ENCODE measurements at regions not wholly inside any gene's neighbourhood (a gene's known extent, or its start where the extent isn't known, plus 50 kb on each side); places are given as distances from the start of the nearest gene placed in this dataset.
A peak's percentile ranks its signal among the peaks of the same experiment; 100 is the strongest.

DNA sequence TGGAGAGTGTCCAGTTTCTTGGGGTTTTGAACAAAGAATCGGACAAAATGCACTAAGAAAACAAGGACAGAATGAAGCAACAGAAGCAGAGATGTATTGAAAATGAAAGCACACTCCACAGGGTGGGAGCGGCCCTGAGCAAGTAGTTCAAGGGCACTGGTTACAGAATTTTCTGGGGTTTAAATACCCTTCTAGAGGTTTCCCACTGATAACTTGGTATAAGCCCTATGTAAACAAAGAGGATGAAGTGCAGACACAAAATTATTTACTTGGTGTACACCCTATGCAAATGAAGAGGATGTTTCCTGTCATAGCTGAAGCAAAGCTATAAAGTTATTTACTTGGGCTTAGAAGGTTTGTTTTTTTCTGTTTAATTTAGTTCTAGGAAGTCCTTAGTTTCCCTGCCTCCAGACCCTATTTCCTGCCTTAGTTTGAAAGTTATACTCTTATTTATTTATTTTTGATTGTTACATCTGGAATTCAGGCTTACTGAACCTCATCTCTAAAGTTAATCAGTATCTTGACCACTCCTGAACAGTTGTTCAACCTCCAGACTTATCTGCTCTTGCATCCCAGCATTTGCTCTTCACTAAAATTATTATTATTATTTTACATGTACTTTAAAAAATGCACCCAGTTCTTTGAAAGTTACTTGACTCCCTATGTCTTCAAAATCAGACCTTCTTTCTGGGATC, 193.5 kb downstream of the SPP2 start:
- DNase-seq = no peak

DNA sequence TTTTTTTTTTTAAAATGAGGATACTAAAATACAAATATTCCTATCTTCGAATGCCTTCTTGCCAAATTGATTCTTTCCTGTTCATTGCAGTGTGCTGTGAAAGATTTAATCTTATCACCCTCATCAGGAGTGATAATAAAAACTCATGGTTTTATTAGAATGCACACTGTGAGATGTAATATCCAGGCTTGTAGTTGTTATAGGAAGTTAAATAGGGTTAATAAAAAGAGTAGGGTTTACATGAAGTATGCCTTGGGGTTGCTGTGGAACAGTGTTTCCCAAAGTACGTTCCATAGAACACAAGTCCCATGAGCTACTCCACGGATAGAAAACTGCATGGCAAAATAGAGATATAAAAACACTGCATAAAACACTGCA, 191.9 kb downstream of the SPP2 start:
- DNase-seq = no peak

DNA sequence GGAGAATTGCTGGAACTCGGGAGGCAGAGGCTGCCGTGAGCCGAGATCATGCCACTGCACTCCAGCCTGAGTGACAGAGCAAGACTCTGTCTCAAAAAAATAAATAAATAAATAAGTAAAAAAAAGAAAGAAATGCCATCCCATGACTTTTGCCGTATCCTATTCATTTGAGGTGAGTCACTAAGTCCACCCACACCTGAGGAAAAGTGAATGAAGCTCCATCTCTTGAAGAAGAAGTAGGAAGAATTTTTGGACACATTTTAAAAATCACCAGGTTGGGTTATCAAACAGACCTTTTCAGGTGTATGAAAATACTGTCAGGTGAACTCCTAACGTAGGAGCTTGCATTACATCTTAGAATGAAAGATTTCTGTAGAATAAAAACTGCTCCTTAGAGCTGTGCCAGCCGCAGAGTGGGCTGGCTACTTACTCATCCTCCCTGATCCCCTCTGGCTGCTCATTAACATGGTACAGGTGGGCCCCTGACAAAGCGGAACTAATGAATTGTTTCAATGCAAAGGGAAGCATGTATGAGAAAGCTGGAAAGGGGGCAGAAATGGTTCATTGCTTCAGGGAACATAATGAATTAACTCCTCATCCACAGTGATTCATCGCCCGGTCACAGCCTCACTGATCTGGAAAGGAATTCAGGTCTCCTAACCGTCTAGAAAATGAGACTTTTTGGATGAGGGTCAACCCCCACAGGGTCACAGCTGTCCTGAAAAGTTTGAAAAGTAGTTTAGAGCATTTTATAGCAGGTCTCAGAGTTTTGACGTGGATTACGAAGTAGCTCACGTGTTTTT, 191.4 kb downstream of the SPP2 start:
- DNase-seq = no peak

DNA sequence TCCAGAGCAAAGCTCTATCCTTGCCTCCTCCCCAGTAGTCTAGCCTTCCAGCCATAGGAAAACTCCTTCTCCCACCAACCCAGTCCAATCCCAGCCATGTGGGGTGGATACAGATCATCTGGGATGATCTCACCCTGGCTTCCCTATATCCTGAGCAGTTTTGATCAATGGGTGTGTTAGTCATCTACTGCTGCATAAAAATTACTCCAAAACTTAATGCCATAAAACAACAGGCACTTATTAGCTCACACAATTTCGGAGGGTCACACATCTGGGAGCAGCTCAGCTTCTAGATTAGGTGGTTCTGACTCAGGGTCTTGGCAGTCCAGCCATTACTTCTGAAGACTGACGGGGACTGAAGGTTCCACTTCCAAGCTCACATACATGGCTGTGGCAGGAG, 190.4 kb downstream of the SPP2 start:
- no peak for DNase-seq

DNA sequence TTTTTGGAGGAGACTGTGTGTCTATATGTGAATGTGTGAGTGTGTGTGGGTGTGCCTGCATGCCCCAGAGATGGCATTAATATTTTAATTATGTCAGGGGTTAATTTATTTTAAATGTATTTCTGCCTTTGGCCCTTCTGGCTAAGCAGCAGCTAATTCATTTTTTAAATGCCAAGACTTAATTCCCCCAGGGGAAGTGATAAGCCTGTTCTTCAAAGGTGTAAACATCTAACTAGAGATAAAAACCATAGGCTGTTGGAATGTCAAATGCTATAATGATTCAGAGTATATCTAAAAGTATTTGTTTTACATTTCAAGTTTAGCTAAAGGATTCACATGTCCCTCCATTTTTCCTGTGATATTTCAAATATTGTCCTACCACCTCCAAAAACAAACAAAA, 184.7 kb downstream of the SPP2 start:
- no peak for DNase-seq

DNA sequence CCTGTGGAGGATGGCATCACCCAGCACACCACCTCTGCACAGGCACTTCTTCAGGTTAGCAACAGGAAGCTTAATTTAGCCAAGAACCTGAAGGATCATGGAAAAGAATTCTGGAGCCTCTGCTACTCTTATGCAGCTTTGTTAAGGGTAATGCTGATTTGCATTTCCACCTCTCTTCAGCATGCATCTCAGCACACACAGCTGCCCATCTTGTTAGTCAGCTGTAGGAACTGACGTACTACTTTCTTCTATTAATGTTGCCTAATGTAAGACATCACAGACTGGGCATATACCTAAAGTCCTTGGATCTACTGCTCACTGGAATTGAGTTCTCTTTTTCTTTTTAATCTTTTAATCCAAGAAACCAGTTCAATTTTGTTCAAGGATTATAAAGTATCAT, 181.0 kb downstream of the SPP2 start:
- DNase-seq = no peak

DNA sequence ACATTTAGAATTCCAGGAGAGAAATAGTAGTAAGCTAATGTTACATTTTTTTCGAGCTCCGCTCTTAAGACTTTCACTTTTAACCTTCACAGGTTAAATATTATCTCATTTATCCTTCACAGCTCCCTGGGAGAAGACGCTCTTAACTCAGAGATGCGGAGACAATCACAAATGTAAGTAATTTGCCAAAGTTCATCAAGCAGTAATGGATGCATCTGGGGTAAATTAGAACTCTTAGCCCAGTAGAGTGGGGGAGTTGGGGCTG, 168.5 kb downstream of the SPP2 start:
- DNase-seq = no peak

DNA sequence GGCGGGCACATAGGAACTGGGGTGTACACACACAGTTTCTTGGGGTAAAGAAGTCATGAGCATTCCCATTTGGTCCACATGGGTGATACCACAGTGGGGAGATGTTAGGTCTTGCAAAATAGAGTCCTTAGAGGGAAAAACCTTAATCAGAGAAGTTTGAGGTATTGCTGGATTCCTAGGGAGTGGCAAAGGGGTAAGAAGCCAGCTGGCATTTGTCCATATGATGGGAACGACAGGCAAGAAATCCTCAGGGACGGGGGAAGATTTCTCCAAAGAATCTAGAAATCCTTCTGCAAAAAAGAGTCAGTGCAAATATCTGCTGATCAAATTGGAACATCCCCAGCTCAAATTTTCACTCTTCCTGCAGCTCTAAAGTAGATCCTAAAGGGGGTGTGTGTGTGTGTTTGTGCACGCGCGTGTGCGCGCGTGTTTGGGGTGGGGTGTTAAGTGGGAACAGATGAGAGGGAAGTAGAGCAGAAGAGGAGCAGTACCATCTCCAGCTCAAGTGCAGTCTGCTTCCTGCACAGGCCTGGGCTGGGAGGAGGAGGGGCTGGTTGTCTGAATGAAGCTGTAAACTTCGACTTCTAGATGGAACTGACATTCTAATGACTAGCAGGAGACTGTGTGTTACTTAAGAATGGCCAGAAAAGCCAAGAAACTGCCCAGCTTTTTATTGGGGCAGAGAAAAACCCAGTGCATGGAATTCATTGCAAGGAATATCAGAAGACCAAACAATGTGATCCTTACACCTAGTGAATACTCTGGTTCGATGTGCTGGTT, 168.0 kb downstream of the SPP2 start:
- no peak for DNase-seq

DNA sequence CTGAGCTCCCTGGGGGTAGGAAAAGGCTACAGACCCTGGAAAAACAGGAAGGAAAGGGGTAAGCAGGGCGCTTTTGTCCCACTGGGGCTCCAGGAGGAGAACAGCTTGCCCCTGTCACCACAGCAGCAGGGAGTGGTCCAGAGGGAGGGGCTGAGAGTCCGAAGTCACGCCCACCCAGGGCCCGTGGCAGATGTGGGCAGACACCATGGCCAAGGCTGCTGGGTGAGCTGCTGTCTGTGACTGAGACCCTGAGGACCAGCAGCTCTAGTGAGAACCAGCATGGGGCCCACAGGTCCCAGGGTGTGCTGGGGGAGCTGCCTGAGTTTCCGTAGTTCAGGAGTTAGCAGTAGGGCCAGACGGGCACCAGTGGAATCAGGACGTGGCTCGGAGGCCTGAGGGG, 162.0 kb downstream of the SPP2 start:
- no peak for DNase-seq

DNA sequence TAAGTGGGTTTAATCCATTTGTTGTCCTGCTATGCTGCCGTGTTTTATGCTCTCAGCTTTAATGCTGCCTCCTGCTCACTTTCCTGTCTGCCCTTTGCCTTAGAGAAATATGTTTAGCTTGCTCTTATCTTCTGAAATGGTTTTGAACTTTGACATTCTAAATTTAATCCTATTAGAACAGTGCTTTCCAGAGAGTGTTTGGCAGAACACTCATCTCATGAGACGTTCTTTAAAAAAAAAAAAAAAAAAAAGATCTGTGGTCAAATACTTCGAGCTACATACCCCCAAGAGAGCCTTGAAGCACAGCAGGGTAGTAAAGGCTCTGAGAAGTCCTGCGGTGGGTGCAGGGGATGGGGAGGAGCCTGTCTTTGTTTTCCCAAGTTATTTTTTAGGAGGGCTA, 161.3 kb downstream of the SPP2 start:
- no peak for DNase-seq

DNA sequence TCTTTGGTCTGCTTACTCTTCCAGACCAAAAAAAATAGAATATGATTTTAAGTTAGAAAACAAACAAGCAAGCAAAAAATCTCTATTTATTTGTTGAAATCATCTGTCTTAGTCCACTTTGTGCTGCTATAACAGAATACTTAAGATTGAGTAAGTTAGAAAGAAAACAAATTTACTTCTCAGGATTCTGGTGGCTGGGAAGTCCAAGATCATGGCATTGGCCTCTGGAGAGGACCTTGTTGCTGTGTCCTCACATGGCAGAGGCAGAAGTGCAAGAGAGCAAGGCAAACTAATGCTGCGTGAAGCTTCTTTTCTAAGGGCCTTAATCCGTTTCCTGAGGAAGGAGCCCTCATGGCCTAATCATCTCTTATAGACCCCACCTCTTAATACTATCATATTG, 156.2 kb downstream of the SPP2 start:
- DNase-seq = no peak

DNA sequence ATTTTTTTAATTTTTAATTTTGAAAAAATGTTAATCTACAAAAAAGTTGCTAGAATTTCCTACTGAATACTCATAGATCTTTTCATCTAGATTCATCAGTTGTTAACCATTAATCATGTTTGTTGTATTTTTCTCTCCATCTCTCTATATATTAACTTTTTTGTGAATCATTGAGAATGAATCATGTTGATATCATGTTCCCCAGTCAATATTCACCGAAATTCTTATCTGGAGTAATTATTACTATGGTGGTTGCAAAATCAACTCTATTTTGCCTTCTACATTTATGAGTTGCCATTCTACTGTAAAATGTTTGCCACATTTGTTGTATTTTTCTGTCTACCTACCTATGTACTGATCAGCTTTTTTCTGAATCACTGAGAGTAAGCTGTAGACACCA, 154.0 kb downstream of the SPP2 start:
- no peak for DNase-seq

DNA sequence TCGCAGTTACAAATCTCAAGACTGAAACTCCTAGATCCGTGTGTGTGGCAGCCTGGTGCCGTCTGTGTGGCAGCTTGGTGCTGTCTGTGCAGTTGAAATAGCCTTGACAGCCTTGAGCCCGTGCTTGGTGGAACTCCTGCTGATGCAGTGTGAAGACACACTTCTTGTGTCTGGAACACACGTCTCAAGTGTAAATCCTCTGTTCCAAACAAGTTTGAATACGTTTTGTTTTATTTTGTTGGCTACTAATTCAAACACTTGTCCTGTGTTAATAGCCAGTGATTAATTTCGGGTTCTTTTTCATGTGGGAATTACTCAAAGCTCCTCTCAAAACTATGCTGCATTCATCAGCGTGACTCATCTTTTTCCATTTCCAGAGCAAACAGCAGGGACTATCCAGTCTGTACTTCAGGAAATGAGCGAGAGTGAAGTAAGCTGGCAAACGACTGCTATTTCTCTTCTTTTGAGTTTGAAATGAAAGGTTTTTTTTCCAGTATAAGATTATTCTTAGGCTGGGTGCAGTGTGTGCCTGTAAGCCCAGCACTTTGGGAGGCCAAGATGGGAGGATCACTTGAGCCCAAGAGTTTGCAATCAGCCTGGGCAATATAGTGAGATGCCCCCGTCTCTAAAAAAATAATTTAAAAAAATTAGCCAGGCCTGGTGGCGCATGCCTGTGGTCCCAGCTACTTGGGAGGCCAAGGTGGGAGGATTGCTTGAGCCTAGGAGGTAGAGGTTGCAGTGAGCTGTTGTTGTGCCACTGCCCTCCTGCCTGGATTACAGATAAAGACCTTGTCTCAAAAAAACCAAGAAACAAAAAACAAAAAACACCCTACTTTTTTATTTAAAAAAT, 152.9 kb downstream of the SPP2 start:
- peak; percentile 58 for DNase-seq

DNA sequence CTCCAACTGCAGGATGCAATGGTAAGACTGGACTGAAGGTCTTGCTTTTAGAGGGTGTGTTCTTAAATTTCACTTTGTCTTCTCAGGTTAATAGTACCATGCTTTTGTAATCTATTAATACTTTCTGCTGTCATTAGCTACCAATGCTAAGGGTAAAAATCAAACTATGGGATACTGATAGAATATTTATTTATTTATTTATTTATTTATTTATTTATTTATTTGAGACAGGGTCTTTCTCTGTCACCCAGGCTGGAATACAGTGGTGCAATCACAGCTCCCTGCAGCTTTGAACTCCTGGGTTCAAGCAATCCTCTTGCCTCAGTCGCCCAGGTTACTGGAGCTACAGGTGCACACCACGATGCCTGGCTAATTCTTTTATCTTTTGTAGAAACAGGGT, 152.1 kb downstream of the SPP2 start:
- no peak for DNase-seq

DNA sequence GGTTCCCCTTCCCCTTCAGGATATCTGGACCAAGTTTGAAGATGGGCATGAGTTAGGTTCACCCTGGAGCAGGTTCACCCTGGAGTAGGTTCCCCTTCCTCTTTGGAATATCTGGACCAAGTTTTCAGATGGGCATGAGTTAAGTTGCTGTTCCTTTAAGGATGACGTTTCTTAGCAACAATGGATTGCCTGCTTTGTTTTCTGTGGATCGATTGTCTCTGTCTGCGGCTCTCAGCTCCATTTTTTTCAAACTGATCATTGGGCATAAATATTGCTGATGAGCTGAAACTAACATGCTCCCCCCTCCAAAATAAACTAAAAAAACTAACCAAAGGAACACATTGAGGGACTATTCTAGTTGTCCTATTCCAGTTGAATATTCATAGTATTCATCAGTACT, 149.5 kb downstream of the SPP2 start:
- no peak for DNase-seq

DNA sequence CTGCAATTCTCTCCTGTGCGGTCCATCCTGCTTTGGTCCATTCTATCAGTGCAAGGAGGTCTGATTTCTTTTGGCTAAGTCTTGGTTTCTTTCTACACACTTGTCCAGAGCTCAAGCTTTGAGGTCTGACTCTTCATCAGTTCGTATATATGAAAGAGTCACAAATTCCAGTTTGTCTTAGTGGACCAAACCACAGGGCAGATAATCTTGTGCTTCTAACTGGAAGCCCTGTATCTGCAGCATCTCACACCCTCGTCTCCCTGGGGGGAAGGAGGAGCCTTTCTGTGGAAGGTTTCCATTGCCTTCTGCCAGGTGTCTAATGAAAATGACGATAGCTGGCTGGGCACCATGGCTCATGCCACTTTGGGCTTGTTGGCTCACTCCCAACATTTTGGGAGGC, 148.5 kb downstream of the SPP2 start:
- DNase-seq = no peak

DNA sequence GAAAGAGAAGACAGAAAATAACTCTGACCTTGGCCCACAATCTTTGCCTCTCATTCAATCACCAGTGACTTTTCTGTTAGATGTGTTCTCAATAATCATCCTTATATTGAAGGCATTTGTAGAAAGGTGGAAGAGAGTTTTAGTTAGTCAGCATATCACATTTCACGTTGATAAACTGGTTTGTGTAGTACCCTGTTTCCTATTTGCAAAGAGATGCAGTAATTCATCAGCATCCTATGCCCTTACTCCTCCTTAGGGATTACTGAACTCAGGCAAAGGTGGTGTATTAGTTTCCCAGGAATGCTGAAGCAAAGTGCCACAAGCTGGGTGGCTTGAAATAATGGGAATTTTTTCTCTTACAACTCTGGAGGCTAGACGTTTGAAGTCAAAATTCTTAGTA, 145.0 kb downstream of the SPP2 start:
- DNase-seq = no peak

DNA sequence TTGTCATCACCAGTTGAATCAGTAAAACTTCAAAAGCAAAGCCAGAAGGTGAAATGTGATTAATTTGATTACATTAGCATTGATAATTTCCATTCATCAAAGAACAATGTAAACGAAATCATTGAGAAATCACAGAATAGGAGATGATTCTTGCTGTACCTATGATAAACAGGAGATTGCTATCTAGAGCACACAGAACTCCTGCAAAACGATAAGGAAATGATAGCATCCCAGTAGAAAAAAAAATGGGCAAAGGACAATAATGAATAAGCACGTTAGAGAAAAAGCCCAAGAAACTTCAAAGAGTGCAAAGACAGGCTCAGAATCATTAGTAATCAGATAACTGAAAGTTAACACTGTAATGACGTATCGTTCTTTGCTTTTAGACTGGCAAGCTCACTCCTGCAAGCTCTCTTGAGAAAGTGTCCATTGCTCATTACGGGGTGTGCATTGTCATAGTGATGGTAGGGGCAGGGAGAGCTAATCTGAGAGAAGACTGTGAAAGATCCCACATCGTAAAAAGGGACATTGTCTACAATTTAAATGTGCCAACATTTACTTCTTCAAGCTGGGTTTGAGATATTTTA, 143.6 kb downstream of the SPP2 start:
- DNase-seq = no peak

DNA sequence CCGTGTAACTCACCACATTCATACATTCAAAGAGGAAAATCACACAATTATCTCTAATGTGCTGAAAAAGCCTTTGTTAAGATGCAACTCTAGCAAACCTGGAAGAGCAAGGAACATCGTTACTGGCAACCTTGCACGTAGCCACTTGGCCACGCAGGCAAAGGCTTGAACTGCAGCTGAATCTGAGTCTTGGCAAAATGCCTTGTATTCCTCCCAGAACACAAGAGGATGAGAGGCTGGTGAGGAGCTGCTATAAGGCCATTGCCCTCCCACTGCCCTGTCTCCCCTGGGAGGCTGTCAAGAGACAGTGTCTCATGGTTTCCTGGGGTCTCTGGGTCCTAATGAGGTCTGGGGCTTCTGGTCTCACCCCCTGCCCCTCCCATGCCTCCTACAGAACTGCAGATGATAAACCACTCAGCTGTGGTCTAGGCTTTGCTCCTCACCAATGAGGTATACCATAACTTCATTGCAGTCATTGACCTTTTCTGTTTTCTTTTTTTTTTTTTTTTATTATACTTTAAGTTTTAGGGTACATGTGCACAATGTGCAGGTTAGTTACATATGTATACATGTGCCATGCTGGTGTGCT, 141.4 kb downstream of the SPP2 start:
- no peak for DNase-seq

DNA sequence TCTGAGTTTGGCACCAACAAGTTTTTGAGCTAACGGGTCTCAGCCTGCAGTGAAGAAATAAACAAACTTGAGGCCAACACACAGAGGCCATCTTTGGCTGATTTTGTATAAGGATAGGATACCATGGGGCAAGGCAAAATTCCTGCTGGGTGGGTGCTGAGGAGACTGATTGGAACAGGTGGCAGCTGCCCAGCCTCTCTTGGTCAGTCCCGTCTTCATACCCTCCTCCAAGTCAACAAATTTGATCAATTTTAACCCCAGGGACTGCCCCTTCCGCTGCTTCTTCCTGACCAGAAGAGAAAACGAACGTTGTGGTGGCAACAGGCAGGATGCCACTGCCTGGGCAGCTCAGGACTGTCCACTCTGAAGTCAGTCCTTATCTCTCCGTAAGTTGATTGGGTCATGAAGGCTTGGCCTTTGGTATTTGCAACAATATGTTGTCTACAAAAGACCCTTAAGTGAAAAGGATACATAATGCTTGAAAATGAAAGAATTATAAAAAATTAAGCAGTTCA, 139.3 kb downstream of the SPP2 start:
- DNase-seq = no peak

DNA sequence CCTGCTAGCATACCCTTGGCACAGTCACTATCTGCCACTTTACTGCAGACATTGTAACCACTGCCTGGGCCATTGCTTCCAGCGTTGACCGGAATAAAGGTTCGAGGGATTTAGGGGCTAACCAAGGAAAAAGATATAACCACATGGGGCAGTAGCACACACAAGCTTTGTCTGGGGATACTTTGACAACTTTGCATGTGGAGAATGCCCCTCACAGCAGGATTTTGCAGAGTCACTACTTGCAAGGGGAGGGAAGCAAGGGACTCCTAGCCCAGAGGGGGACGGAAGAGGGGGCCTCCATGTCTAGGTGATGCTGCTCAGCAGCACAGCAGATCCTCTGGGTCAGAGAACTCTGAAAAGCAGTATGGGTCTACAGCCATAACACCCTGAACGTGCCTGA, 138.7 kb downstream of the SPP2 start:
- DNase-seq = no peak

Measured in skin of body (tissue), 1 donor.